OCI-LY7 (cell line): ENCODE measurements at regions not wholly inside any gene's neighbourhood (a gene's known extent, or its start where the extent isn't known, plus 50 kb on each side); places are given as distances from the start of the nearest gene placed in this dataset.

Experiments
- BruUV-seq: library from RNA; stranded (reverse); fragments of 400-500 nt; replicated peaks from 2 replicates; lab custom pipeline; 2021; lab: Mats Ljungman, UMichigan
- CTCF ChIA-PET: fragments of 300-600 bp; sonication (Branson Sonifier 250); formaldehyde crosslinking; loops from one replicate; lab custom pipeline; 2022; ENCODE audit warnings: antibody characterized with exemption; ENCODE audit not compliant: unreplicated experiment; lab: Charles Lee
- POLR2A ChIA-PET: fragments of 300-600 bp; sonication (Branson Sonifier 250); formaldehyde crosslinking; loops from one replicate; lab custom pipeline; 2022; ENCODE audit warnings: antibody characterized with exemption; lab: Charles Lee
- DNase-seq: peaks from one replicate; pipeline ENCODE4 v3.0.0-alpha.2; 2015; ENCODE audit warnings: low spot score
- H2AFZ ChIP-seq: fragments of 200-600 bp; sonication (generic), shearing (Covaris generic); 2 replicates; pipeline ENCODE4 v1.6.1; 2014; ENCODE audit warnings: mild to moderate bottlenecking, antibody characterized with exemption, low read length, moderate library complexity
- H3K27ac ChIP-seq: fragments of 200-600 bp; sonication (generic); 2 replicates; pipeline ENCODE4 v1.5.1; 2014; ENCODE audit warnings: mixed run types, low read depth, mild to moderate bottlenecking, moderate library complexity, low read length, inconsistent platforms; ENCODE audit not compliant: poor library complexity, severe bottlenecking
- H3K36me3 ChIP-seq: fragments of 200-600 bp; sonication (generic); 2 replicates; pipeline ENCODE4 v1.6.1; 2014; ENCODE audit warnings: mild to moderate bottlenecking, antibody characterized with exemption, low read length, moderate library complexity, mixed read lengths; ENCODE audit not compliant: insufficient read depth
- H3K4me1 ChIP-seq: fragments of 200-600 bp; sonication (generic); 2 replicates; pipeline ENCODE4 v1.5.1; 2014; ENCODE audit warnings: mild to moderate bottlenecking, low read length; ENCODE audit not compliant: insufficient read depth, poor library complexity, severe bottlenecking
- H3K4me2 ChIP-seq: fragments of 200-600 bp; sonication (generic); 2 replicates; pipeline ENCODE4 v1.6.1; 2014; ENCODE audit warnings: mild to moderate bottlenecking, low read length
- H3K4me3 ChIP-seq: fragments of 200-600 bp; sonication (generic); 2 replicates; pipeline ENCODE4 v1.5.1; 2014; ENCODE audit warnings: mild to moderate bottlenecking, low read depth, low read length; ENCODE audit not compliant: poor library complexity, severe bottlenecking
- H3K79me2 ChIP-seq: fragments of 200-600 bp; sonication (generic); 2 replicates; pipeline ENCODE4 v1.6.1; 2016; ENCODE audit warnings: low read depth, mild to moderate bottlenecking, low read length, moderate library complexity, mixed read lengths; ENCODE audit not compliant: insufficient read depth
- H3K9me2 ChIP-seq: fragments of 200-600 bp; sonication (generic); 2 replicates; pipeline ENCODE4 v1.6.1; 2016; ENCODE audit warnings: mild to moderate bottlenecking, low read length, mixed read lengths; ENCODE audit not compliant: insufficient read depth
- H3K9me3 ChIP-seq: fragments of 200-600 bp; sonication (generic); 2 replicates; pipeline ENCODE4 v1.6.1; 2014; ENCODE audit warnings: mild to moderate bottlenecking, mixed run types, low read length, mixed read lengths
- H4K20me1 ChIP-seq: fragments of 200-600 bp; sonication (generic); 2 replicates; pipeline ENCODE4 v1.6.1; 2014; ENCODE audit warnings: mild to moderate bottlenecking, antibody characterized with exemption, low read length, moderate library complexity, mixed read lengths; ENCODE audit not compliant: insufficient read depth
- CTCF ChIP-seq: fragments of 200-600 bp; sonication (generic); conservative IDR thresholded peaks from 2 replicates; pipeline ENCODE4 v1.5.1; 2014; ENCODE audit warnings: mild to moderate bottlenecking, antibody characterized with exemption, low read length, moderate library complexity, mixed read lengths
- EZH2phosphoT487 ChIP-seq: fragments of 200-600 bp; sonication (generic); IDR thresholded peaks from 2 replicates; pipeline ENCODE4 v1.6.1; 2018; ENCODE audit warnings: low read depth, borderline replicate concordance, mild to moderate bottlenecking, mixed run types, antibody characterized with exemption, low read length, moderate library complexity, mixed read lengths
- intact Hi-C: fragments of 100-400 bp; cut with micrococcal nuclease; formaldehyde crosslinking; loops from one replicate; pipeline ENCODE4 v1.10.0; 2022; ENCODE audit not compliant: unreplicated experiment

- Histone ChIP-seq H3K27ac (no peak overlapping the region), H3K4me3 (no peak overlapping the region), H3K4me1 (no peaks in the 10 kb centered on the region), H2AFZ (no peak overlapping the region), H4K20me1 (no peaks in the 10 kb centered on the region), H3K9me2 (no peaks in the 10 kb centered on the region), H3K36me3 (no peaks in the 10 kb centered on the region), H3K79me2 (no peaks in the 10 kb centered on the region), H3K4me2 (no peak overlapping the region), H3K9me3 (no peaks in the 10 kb centered on the region)
- TF ChIP-seq CTCF (no peak), EZH2phosphoT487 (no peak)
- no peak for DNase-seq
- CTCF ChIA-PET, result no interaction called here
- POLR2A ChIA-PET, result interaction anchor here (1.5 kb wide), 1 partner anchor 19 kb away, joined by 3 read pairs; no protein-coding TSS in a partner anchor
- no TSS peak for BruUV-seq
- intact Hi-C loops, result no loop called here
These were observed 594.4 kb upstream of the ID2 start for GRCh38 chr2:8087480-8087840.

GRCh38 chr2:8088810-8089209 is 593.0 kb upstream of the ID2 start:
- intact Hi-C loops, result no loop called here
- Histone ChIP-seq H4K20me1 (no peaks in the 10 kb centered on the region), H3K9me3 (no peaks in the 10 kb centered on the region), H3K79me2 (no peaks in the 10 kb centered on the region), H3K27ac (no peak overlapping the region), H3K9me2 (no peaks in the 10 kb centered on the region), H3K4me3 (no peak overlapping the region), H3K36me3 (no peaks in the 10 kb centered on the region), H3K4me1 (no peaks in the 10 kb centered on the region), H2AFZ (no peak overlapping the region), H3K4me2 (no peak overlapping the region)
- ChIA-PET POLR2A (no interaction called here), CTCF (no interaction called here)
- no peak for DNase-seq
- TF ChIP-seq CTCF, result no peak
- TF ChIP-seq EZH2phosphoT487, result no peak
- BruUV-seq, result no TSS peak

GRCh38 chr2:8089596-8089995 is 592.3 kb upstream of the ID2 start:
- intact Hi-C loops, result no loop called here
- ChIA-PET CTCF (no interaction called here), POLR2A (no interaction called here)
- DNase-seq, result no peak
- no peaks in the 10 kb centered on the region for H3K79me2 ChIP-seq
- H3K36me3 ChIP-seq, result no peaks in the 10 kb centered on the region
- H3K4me1 ChIP-seq, result no peaks in the 10 kb centered on the region
- H4K20me1 ChIP-seq, result no peaks in the 10 kb centered on the region
- H2AFZ ChIP-seq, result no peak overlapping the region
- H3K27ac ChIP-seq, result no peak overlapping the region
- H3K9me2 ChIP-seq, result no peaks in the 10 kb centered on the region
- BruUV-seq, result no TSS peak
- H3K9me3 ChIP-seq, result no peaks in the 10 kb centered on the region
- TF ChIP-seq EZH2phosphoT487 (no peak), CTCF (no peak)
- no peak overlapping the region for H3K4me2 ChIP-seq
- H3K4me3 ChIP-seq, result no peak overlapping the region
